ENCODE measurements at regions not wholly inside any gene's neighbourhood (a gene's known extent, or its start where the extent isn't known, plus 50 kb on each side); places are given as distances from the start of the nearest gene placed in this dataset.

DNA sequence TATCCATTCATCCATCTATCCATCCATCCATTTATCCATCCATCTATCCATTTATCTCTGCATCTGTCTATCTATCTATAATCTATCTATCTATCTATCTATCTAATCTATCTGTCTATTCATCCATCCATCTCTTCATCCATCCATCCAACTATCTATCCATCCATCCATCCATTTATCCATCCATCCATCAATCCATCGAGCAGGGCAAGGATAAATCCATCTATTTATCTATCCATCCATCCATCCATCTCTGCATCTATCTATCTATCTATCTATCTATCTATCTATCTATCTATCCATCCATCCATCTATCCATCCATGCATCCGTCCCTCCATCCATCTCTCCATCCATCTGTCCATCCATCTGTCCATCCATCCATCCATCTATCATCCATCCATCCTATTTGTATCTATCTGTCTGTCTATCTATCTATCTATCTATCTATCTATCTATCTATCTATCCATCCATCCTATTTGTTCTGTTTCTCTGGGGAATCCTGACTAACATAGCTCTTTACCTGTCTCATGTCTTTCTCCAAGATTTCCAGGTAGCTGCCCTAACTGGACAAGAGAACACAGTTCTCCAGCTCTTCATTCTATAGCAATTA is 198.1 kb downstream of the FOXO1 start:
- Histone ChIP-seq H3K36me3 (ENCODE audit: control insufficient read depth, insufficient read depth, low read length) (no peaks in the 10 kb centered on the region), H3K9ac (ENCODE audit: low read length) (no peak overlapping the region)

DNA sequence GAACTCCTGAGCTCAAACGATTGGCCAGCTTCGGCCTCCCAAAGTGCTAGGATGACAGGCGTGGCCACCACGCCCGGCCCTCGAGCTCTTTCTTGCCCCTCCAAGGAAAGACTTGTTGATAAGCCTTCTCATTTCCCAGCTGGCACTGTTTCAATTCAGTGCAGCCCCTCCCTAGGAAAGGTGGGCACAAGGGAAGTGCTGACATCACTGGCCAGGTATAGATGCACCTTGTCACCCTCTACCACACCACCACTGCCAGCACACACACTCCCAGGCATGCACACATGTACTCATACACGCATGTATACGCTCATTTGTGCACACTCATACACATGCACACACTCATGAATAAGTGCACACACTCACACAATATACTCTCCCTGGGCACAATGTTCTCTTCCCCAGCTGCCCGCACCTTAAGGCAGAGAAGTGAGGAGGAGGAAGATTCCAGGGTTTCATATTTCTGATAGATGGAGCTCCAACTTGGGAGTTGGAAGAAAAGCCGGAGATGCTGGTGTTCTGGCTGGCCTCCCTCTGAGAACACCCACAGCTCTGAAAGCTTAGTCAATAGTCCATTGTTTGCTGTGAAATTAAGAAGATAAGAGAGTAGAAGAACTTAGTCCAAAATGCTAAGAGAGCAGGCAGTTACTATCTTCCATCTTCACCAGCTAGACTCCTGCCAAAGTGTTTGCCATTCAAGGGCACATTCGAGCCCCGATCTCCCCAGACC is 196.7 kb downstream of the FOXO1 start:
- Histone ChIP-seq H3K9ac (ENCODE audit: low read length) (no peak overlapping the region), H3K27ac (ENCODE audit: low read depth, low read length) (no peak overlapping the region), H3K27me3 (ENCODE audit: control insufficient read depth, insufficient read depth, low read length) (no peaks in the 10 kb centered on the region), H3K4me1 (ENCODE audit: control insufficient read depth, insufficient read depth, low read length) (no peaks in the 10 kb centered on the region), H3K9me3 (ENCODE audit: control insufficient read depth, insufficient read depth, low read depth, low read length) (no peaks in the 10 kb centered on the region), H3K4me3 (ENCODE audit: low read depth, low read length) (no peak overlapping the region), H3K36me3 (ENCODE audit: control insufficient read depth, insufficient read depth, low read length) (no peaks in the 10 kb centered on the region)

More for the DNA sequence above, 198.1 kb downstream of the FOXO1 start:
- no peak overlapping the region for H3K27ac ChIP-seq (ENCODE audit: low read depth, low read length)
- H3K9me3 ChIP-seq (ENCODE audit: control insufficient read depth, insufficient read depth, low read depth, low read length) = no peaks in the 10 kb centered on the region
- H3K4me1 ChIP-seq (ENCODE audit: control insufficient read depth, insufficient read depth, low read length) = no peaks in the 10 kb centered on the region
- no peaks in the 10 kb centered on the region for H3K27me3 ChIP-seq (ENCODE audit: control insufficient read depth, insufficient read depth, low read length)
- H3K4me3 ChIP-seq (ENCODE audit: low read depth, low read length) = no peak overlapping the region

DNA sequence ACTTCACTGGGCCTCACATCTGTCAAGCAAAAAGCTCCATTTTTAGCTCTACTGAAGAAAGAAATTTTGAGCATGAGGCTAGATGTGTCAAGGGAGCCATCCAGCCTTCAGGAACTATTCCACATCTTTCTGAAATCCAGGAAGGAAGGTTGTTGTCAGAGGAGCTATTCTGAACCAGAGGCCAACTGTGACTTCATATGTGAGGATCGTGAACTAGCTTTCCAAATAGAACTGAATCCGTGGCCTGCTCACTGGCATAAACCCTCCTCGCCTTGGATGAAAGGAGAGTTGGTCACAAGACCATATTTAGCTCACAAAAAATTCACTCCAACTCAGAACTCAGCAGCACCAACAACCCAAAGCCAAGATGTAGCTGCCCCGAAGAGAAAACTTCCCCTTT is 195.8 kb downstream of the FOXO1 start:
- Histone ChIP-seq H3K9me3 (ENCODE audit: control insufficient read depth, insufficient read depth, low read depth, low read length) (no peaks in the 10 kb centered on the region), H3K4me1 (ENCODE audit: control insufficient read depth, insufficient read depth, low read length) (no peaks in the 10 kb centered on the region)

DNA sequence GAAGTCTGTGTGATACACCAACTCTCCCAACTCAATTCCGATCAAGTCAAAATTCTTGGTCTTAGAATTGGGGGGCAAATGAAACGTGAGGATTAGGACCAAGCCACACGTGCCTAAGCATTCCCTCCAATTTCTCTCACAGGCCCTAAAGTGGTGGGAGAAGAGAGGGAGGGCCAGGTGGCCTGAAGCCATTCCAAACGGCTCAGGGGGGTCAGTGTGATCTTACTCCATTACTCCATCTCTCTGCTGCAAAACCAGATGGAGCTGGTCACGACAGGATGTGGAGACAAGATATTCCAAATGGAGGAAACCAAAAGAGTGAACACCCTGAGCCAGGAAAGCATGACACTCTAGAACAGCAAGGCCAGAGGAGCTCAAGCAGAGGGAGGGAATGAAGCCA is 195.4 kb downstream of the FOXO1 start:
- H3K9ac ChIP-seq (ENCODE audit: low read length) = no peak overlapping the region
- no peak overlapping the region for H3K27ac ChIP-seq (ENCODE audit: low read depth, low read length)
- H3K36me3 ChIP-seq (ENCODE audit: control insufficient read depth, insufficient read depth, low read length) = no peaks in the 10 kb centered on the region
- no peak overlapping the region for H3K4me3 ChIP-seq (ENCODE audit: low read depth, low read length)
- no peaks in the 10 kb centered on the region for H3K9me3 ChIP-seq (ENCODE audit: control insufficient read depth, insufficient read depth, low read depth, low read length)
- H3K4me1 ChIP-seq (ENCODE audit: control insufficient read depth, insufficient read depth, low read length) = no peaks in the 10 kb centered on the region
- no peaks in the 10 kb centered on the region for H3K27me3 ChIP-seq (ENCODE audit: control insufficient read depth, insufficient read depth, low read length)

More for the DNA sequence above, 195.8 kb downstream of the FOXO1 start:
- Histone ChIP-seq H3K36me3 (ENCODE audit: control insufficient read depth, insufficient read depth, low read length) (no peaks in the 10 kb centered on the region), H3K4me3 (ENCODE audit: low read depth, low read length) (no peak overlapping the region), H3K27ac (ENCODE audit: low read depth, low read length) (no peak overlapping the region), H3K9ac (ENCODE audit: low read length) (no peak overlapping the region), H3K27me3 (ENCODE audit: control insufficient read depth, insufficient read depth, low read length) (no peaks in the 10 kb centered on the region)

DNA sequence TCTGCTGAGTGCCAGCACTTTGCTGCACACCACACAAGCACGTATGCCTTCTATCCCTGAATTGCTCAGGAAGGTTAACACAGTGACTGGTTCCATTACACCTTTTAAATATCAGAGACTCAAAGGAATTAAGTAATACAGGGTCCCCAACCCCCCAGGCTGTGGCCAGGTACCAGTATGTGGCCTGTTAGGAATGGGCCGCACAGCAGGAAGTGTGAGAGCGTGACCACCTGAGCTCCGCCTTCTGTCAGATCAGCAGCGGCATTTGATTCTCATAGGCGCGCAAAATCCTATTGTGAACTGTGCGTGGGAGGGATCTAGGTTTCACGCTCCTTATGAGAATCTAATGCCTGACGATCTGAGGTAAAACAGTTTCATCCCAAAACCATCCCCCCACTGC is 194.5 kb downstream of the FOXO1 start:
- H3K27me3 ChIP-seq (ENCODE audit: control insufficient read depth, insufficient read depth, low read length) = no peaks in the 10 kb centered on the region
- H3K27ac ChIP-seq (ENCODE audit: low read depth, low read length) = no peak overlapping the region
- no peak overlapping the region for H3K4me3 ChIP-seq (ENCODE audit: low read depth, low read length)
- no peaks in the 10 kb centered on the region for H3K36me3 ChIP-seq (ENCODE audit: control insufficient read depth, insufficient read depth, low read length)
- H3K9me3 ChIP-seq (ENCODE audit: control insufficient read depth, insufficient read depth, low read depth, low read length) = no peaks in the 10 kb centered on the region
- no peaks in the 10 kb centered on the region for H3K4me1 ChIP-seq (ENCODE audit: control insufficient read depth, insufficient read depth, low read length)
- no peak overlapping the region for H3K9ac ChIP-seq (ENCODE audit: low read length)

DNA sequence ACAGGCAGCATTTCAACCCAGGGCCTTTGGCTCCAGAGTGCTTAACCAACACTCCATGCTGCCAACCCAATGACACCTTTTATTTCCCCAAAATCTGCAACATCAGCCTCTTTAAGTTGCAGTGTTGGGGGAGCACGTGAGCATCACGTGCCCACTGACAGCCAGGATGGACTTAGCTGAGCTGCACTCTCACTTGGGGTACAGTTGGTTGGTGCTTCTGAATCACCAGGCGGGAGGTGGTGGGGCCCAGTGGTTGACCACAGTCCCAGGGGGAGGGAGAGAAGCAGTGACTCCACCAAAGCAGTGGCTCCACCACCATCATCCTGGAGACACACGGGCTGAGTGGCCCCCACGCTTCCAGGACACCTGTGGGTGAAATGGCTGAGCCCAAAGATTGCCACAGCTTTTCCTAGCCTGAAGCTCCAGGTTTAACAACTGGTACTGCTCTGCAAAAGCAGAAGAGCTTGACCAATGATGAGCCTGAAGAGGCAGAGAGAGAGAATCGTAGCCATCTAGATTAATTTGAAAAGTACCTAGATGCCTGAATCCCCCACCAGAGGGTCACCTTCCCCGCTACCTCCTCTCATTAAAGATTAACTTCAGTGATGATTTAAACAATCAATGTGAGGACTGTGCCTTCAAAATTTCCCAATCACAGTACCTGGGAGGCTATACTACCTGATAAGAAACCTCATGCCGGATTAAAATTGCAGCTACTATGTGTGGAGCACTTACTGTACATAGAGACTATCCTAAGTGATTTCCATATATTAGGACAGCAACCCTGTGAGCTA is 193.8 kb downstream of the FOXO1 start:
- Histone ChIP-seq H3K4me3 (ENCODE audit: low read depth, low read length) (no peak overlapping the region), H3K27ac (ENCODE audit: low read depth, low read length) (no peak overlapping the region), H3K27me3 (ENCODE audit: control insufficient read depth, insufficient read depth, low read length) (no peaks in the 10 kb centered on the region), H3K9ac (ENCODE audit: low read length) (no peak overlapping the region), H3K4me1 (ENCODE audit: control insufficient read depth, insufficient read depth, low read length) (peaks cover 2% of the 10 kb centered on the region; the same call in 1 of the 2 replicates), H3K9me3 (ENCODE audit: control insufficient read depth, insufficient read depth, low read depth, low read length) (no peaks in the 10 kb centered on the region), H3K36me3 (ENCODE audit: control insufficient read depth, insufficient read depth, low read length) (no peaks in the 10 kb centered on the region)

DNA sequence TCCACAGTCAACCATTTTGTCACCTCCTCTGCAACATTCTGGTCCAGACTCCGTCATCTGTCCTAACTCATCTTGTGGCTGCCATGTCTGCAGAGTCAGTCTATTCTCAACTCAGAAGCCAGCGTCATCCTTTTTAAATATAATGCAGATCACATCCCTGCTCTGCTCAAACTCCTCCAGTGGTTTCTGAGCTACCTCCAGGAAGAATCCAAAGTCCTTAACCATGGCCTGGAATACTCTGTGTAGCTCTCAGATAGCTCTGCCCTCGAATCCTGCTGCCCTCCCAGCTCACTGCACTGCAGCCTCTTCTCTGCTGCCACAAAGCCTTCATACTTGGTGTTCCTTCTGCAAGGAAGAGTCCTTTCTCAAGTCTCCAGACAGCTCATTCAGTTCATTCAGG is 190.8 kb downstream of the FOXO1 start:
- Histone ChIP-seq H3K4me1 (ENCODE audit: control insufficient read depth, insufficient read depth, low read length) (peaks cover 10% of the 10 kb centered on the region), H3K27ac (ENCODE audit: low read depth, low read length) (no peak overlapping the region), H3K9me3 (ENCODE audit: control insufficient read depth, insufficient read depth, low read depth, low read length) (no peaks in the 10 kb centered on the region), H3K27me3 (ENCODE audit: control insufficient read depth, insufficient read depth, low read length) (no peaks in the 10 kb centered on the region), H3K9ac (ENCODE audit: low read length) (no peak overlapping the region), H3K36me3 (ENCODE audit: control insufficient read depth, insufficient read depth, low read length) (no peaks in the 10 kb centered on the region), H3K4me3 (ENCODE audit: low read depth, low read length) (no peak overlapping the region)

DNA sequence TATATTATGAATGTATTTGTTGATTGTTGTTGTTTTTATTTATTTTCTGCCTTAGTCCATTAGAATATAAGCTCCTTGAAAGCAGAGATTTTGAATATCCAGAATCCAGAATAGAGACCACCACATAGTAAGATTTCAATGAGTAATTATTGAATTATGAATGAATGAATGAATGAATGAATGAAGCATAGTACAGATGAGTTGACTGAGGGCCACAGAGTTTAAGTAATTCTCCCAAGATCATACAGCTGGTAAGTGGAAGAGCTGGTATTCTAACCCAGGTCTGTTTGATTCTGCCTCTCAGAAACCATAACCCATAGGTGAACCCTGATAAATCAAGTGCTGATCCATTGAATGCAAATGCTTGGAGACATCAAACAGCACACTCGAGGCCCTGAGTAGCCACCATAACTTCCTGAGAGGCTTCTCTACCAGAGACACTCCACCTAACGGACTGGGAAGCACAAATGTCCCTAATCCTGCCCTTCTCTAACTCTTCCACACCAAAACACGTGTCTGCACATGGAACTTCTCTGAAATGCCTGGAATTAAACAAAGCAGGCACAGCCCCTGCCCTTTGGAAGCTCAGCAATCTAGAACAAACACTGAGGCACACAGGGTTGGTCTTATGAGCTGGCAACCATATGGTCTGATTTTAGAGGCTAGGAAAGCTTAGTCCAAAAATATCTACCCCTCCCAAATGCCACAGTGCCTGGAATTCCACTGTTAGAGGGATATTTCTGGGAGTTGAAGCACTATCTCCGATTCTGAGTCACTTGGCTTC is 190.1 kb downstream of the FOXO1 start:
- peaks cover 10% of the 10 kb centered on the region for H3K4me1 ChIP-seq (ENCODE audit: control insufficient read depth, insufficient read depth, low read length)
- H3K4me3 ChIP-seq (ENCODE audit: low read depth, low read length) = no peak overlapping the region
- no peak overlapping the region for H3K9ac ChIP-seq (ENCODE audit: low read length)
- no peaks in the 10 kb centered on the region for H3K36me3 ChIP-seq (ENCODE audit: control insufficient read depth, insufficient read depth, low read length)
- no peaks in the 10 kb centered on the region for H3K27me3 ChIP-seq (ENCODE audit: control insufficient read depth, insufficient read depth, low read length)
- no peak overlapping the region for H3K27ac ChIP-seq (ENCODE audit: low read depth, low read length)
- no peaks in the 10 kb centered on the region for H3K9me3 ChIP-seq (ENCODE audit: control insufficient read depth, insufficient read depth, low read depth, low read length)

DNA sequence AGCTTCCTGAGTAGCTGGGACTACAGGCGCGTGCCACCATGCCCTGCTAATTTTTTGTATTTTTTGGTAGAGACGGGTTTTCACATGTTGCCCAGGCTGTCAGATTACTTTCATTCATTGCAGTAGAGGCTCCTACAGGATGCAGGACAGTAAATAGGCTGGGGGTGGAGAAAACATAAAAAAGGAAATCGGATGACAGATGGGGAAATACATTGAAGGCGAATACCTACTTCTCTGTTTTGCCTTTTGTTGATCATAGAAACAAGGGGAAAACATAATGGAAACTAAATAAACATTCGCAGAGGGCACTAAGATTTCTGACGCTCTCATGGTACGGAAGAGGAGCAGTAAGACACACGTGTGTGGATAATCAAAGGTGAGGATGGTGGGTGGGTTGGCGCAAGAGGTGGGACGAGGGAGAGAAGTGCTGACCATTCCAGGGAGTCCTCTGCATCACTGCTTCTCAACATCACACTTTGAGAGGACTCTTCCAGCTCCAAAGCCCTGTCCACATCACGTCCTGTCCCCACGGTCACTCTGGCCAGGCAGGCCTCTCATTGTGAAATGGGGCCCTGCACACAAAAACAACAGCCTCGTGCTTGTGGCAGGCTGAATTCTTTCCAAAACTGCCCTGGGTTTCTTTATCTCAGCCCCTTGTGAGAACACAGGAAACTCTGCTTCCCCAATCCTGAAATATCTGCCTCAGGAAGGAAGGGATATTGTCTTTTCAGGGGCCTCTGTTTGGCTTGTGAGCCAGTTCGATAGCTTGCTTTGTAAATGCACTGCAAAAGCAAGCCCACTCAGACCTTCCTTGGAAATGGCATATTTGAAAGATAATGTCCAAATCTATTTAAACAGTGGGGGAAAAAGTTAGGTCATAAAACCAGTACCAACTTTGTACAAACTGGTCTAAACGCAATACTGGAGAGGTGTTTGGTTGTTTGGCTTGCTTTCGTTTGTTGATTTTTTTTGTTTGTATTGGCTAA is 188.5 kb downstream of the FOXO1 start:
- no peaks in the 10 kb centered on the region; the same call in 1 of the 2 replicates for H3K9me3 ChIP-seq (ENCODE audit: control insufficient read depth, insufficient read depth, low read depth, low read length)
- H3K9ac ChIP-seq (ENCODE audit: low read length) = no peak overlapping the region
- no peaks in the 10 kb centered on the region for H3K36me3 ChIP-seq (ENCODE audit: control insufficient read depth, insufficient read depth, low read length)
- no peaks in the 10 kb centered on the region for H3K27me3 ChIP-seq (ENCODE audit: control insufficient read depth, insufficient read depth, low read length)
- H3K27ac ChIP-seq (ENCODE audit: low read depth, low read length) = no peak overlapping the region
- H3K4me1 ChIP-seq (ENCODE audit: control insufficient read depth, insufficient read depth, low read length) = peaks cover 10% of the 10 kb centered on the region
- no peak overlapping the region for H3K4me3 ChIP-seq (ENCODE audit: low read depth, low read length)

DNA sequence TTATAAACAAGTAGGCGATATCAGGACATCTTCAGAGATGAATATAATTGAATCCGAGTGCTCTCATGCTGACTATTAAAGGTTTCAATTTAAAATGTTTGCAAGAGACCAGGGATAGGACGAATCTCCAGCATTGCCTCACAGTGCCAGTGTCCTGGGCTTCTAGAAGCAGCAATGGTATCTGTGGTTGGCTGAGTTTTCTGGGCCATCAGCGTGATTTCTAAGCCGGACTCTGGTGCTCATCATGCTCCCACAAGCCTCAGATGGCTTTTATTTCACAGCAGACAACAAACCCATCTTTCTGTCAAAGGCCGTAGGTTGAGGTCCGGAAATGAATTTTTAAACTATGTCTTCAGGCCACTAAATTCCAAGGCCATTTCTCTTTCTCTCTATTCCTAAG is 187.7 kb downstream of the FOXO1 start:
- Histone ChIP-seq H3K27me3 (ENCODE audit: control insufficient read depth, insufficient read depth, low read length) (no peaks in the 10 kb centered on the region), H3K9me3 (ENCODE audit: control insufficient read depth, insufficient read depth, low read depth, low read length) (no peaks in the 10 kb centered on the region; the same call in 1 of the 2 replicates), H3K9ac (ENCODE audit: low read length) (no peak overlapping the region), H3K4me3 (ENCODE audit: low read depth, low read length) (no peak overlapping the region), H3K36me3 (ENCODE audit: control insufficient read depth, insufficient read depth, low read length) (no peaks in the 10 kb centered on the region), H3K4me1 (ENCODE audit: control insufficient read depth, insufficient read depth, low read length) (peaks cover 10% of the 10 kb centered on the region), H3K27ac (ENCODE audit: low read depth, low read length) (no peak overlapping the region)

Measured in HUES6 (cell line).